NB4 (cell line): ENCODE measurements at regions not wholly inside any gene's neighbourhood (a gene's known extent, or its start where the extent isn't known, plus 50 kb on each side); places are given as distances from the start of the nearest gene placed in this dataset.
"Not testable (repeated sequence)": the region's sequence is repeated elsewhere in the genome, so short reads cannot be mapped to it uniquely, and the experiment has no call there.

Experiments used
- MYC ChIP-seq: IDR thresholded peaks from 2 replicates; pipeline ENCODE4 v1.6.1; 2011; ENCODE audit warnings: low read depth, low read length
- POLR2A ChIP-seq: IDR thresholded peaks from 2 replicates; pipeline ENCODE4 v1.6.1; 2011; ENCODE audit warnings: mild to moderate bottlenecking; ENCODE audit not compliant: insufficient read length; ENCODE audit errors: extremely low read depth
- TF ChIP-seq, protein P1 (sequence below): IDR thresholded peaks from one replicate; pipeline ENCODE4 v1.5.1; 2012; ENCODE audit warnings: low read depth, low read length
- TF ChIP-seq, protein P2 (sequence below): IDR thresholded peaks from 2 replicates; pipeline ENCODE4 v1.6.1; 2011; ENCODE audit warnings: low read depth, low read length

- TF ChIP-seq, protein P1, sequence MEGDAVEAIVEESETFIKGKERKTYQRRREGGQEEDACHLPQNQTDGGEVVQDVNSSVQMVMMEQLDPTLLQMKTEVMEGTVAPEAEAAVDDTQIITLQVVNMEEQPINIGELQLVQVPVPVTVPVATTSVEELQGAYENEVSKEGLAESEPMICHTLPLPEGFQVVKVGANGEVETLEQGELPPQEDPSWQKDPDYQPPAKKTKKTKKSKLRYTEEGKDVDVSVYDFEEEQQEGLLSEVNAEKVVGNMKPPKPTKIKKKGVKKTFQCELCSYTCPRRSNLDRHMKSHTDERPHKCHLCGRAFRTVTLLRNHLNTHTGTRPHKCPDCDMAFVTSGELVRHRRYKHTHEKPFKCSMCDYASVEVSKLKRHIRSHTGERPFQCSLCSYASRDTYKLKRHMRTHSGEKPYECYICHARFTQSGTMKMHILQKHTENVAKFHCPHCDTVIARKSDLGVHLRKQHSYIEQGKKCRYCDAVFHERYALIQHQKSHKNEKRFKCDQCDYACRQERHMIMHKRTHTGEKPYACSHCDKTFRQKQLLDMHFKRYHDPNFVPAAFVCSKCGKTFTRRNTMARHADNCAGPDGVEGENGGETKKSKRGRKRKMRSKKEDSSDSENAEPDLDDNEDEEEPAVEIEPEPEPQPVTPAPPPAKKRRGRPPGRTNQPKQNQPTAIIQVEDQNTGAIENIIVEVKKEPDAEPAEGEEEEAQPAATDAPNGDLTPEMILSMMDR: not testable (repeated sequence)
- TF ChIP-seq, protein P2, sequence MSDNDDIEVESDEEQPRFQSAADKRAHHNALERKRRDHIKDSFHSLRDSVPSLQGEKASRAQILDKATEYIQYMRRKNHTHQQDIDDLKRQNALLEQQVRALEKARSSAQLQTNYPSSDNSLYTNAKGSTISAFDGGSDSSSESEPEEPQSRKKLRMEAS: not testable (repeated sequence)
- not testable (repeated sequence) for TF ChIP-seq POLR2A, MYC
Measured at GRCh38 chr2:203626247-203626646, 80.2 kb upstream of the CD28 start.
